ENCODE measurements at regions not wholly inside any gene's neighbourhood (a gene's known extent, or its start where the extent isn't known, plus 50 kb on each side); places are given as distances from the start of the nearest gene placed in this dataset.
"Not testable (repeated sequence)": the region's sequence is repeated elsewhere in the genome, so short reads cannot be mapped to it uniquely, and the experiment has no call there.

- Histone ChIP-seq H3K4me3 (ENCODE audit: low read depth in 1 of 2, low read length in 2 of 2) (no peak overlapping the region), H3K36me3 (ENCODE audit: insufficient read depth, low read length) (no peaks in the 10 kb centered on the region), H3K9me3 (ENCODE audit: insufficient read depth, low read length, severe bottlenecking) (peaks cover 6% of the 10 kb centered on the region), H4K20me1 (ENCODE audit: insufficient read depth, low read length) (no peaks in the 10 kb centered on the region), H3K79me2 (ENCODE audit: insufficient read depth, low read length) (no peaks in the 10 kb centered on the region), H3K27me3 (ENCODE audit: insufficient read depth, low read length, poor library complexity) (no peaks in the 10 kb centered on the region), H3K4me2 (ENCODE audit: insufficient read depth, low read length) (no peak overlapping the region), H2AFZ (ENCODE audit: low read depth, low read length) (no peak overlapping the region), H3K9ac (ENCODE audit: low read depth, low read length) (no peak overlapping the region), H3K27ac (ENCODE audit: low read length) (no peak overlapping the region), H3K4me1 (ENCODE audit: insufficient read depth, low read length) (no peaks in the 10 kb centered on the region)
- DNase-seq (no peak), ATAC-seq (ENCODE audit: insufficient read depth, low read depth) (no peak)
- no peak for TF ChIP-seq CTCF (IDR thresholded peaks at IDR 0.05; ENCODE audit: borderline replicate concordance, extremely low read depth, low read length, poor library complexity, severe bottlenecking)
- no peak for TF ChIP-seq EZH2 (IDR thresholded peaks at IDR 0.05; ENCODE audit: borderline replicate concordance, low read depth, low read length, severe bottlenecking)
These were observed 194.3 kb upstream of the FERD3L start for GRCh38 chr7:19339512-19339911.

- DNase-seq; H3K9ac ChIP-seq (ENCODE audit: low read depth, low read length); H3K9me3 ChIP-seq (ENCODE audit: insufficient read depth, low read length, severe bottlenecking); H3K79me2 ChIP-seq (ENCODE audit: insufficient read depth, low read length); H3K27ac ChIP-seq (ENCODE audit: low read length); H3K4me2 ChIP-seq (ENCODE audit: insufficient read depth, low read length); ATAC-seq (ENCODE audit: insufficient read depth, low read depth); H3K36me3 ChIP-seq (ENCODE audit: insufficient read depth, low read length); H4K20me1 ChIP-seq (ENCODE audit: insufficient read depth, low read length); H3K4me1 ChIP-seq (ENCODE audit: insufficient read depth, low read length); H2AFZ ChIP-seq (ENCODE audit: low read depth, low read length); H3K27me3 ChIP-seq (ENCODE audit: insufficient read depth, low read length, poor library complexity); H3K4me3 ChIP-seq (ENCODE audit: low read depth in 1 of 2, low read length in 2 of 2): not testable (repeated sequence)
These were observed 193.3 kb upstream of the FERD3L start for GRCh38 chr7:19338512-19338911.

GRCh38 chr7:19336836-19337383 lies 191.7 kb upstream of the FERD3L start:
- Histone ChIP-seq H3K27ac (ENCODE audit: low read length) (no peak overlapping the region), H3K4me1 (ENCODE audit: insufficient read depth, low read length) (no peaks in the 10 kb centered on the region), H2AFZ (ENCODE audit: low read depth, low read length) (no peak overlapping the region), H4K20me1 (ENCODE audit: insufficient read depth, low read length) (no peaks in the 10 kb centered on the region), H3K27me3 (ENCODE audit: insufficient read depth, low read length, poor library complexity) (no peaks in the 10 kb centered on the region), H3K4me2 (ENCODE audit: insufficient read depth, low read length) (no peak overlapping the region), H3K4me3 (ENCODE audit: low read depth in 1 of 2, low read length in 2 of 2) (no peak overlapping the region), H3K79me2 (ENCODE audit: insufficient read depth, low read length) (no peaks in the 10 kb centered on the region), H3K9me3 (ENCODE audit: insufficient read depth, low read length, severe bottlenecking) (peaks cover 6% of the 10 kb centered on the region), H3K9ac (ENCODE audit: low read depth, low read length) (no peak overlapping the region), H3K36me3 (ENCODE audit: insufficient read depth, low read length) (no peaks in the 10 kb centered on the region)
- TF ChIP-seq EZH2 (IDR thresholded peaks at IDR 0.05; ENCODE audit: borderline replicate concordance, low read depth, low read length, severe bottlenecking): no peak
- no peak for TF ChIP-seq CTCF (IDR thresholded peaks at IDR 0.05; ENCODE audit: borderline replicate concordance, extremely low read depth, low read length, poor library complexity, severe bottlenecking)
- no peak for ATAC-seq (ENCODE audit: insufficient read depth, low read depth)
- DNase-seq: no peak

- no peak overlapping the region for H3K27ac ChIP-seq (ENCODE audit: low read length)
- H3K36me3 ChIP-seq (ENCODE audit: insufficient read depth, low read length): no peaks in the 10 kb centered on the region
- DNase-seq (no peak), ATAC-seq (ENCODE audit: insufficient read depth, low read depth) (no peak)
- H3K4me1 ChIP-seq (ENCODE audit: insufficient read depth, low read length): no peaks in the 10 kb centered on the region
- no peaks in the 10 kb centered on the region for H4K20me1 ChIP-seq (ENCODE audit: insufficient read depth, low read length)
- H3K79me2 ChIP-seq (ENCODE audit: insufficient read depth, low read length): no peaks in the 10 kb centered on the region
- TF ChIP-seq CTCF (IDR thresholded peaks at IDR 0.05; ENCODE audit: borderline replicate concordance, extremely low read depth, low read length, poor library complexity, severe bottlenecking): no peak
- TF ChIP-seq EZH2 (IDR thresholded peaks at IDR 0.05; ENCODE audit: borderline replicate concordance, low read depth, low read length, severe bottlenecking): no peak
- no peak overlapping the region for H3K4me2 ChIP-seq (ENCODE audit: insufficient read depth, low read length)
- no peaks in the 10 kb centered on the region for H3K27me3 ChIP-seq (ENCODE audit: insufficient read depth, low read length, poor library complexity)
- H3K4me3 ChIP-seq (ENCODE audit: low read depth in 1 of 2, low read length in 2 of 2): no peak overlapping the region
- H3K9ac ChIP-seq (ENCODE audit: low read depth, low read length): no peak overlapping the region
- no peak overlapping the region for H2AFZ ChIP-seq (ENCODE audit: low read depth, low read length)
- no peaks in the 10 kb centered on the region for H3K9me3 ChIP-seq (ENCODE audit: insufficient read depth, low read length, severe bottlenecking)
These were observed 188.5 kb upstream of the FERD3L start for GRCh38 chr7:19333706-19334105.
